GM18519 (cell line): ENCODE measurements at regions not wholly inside any gene's neighbourhood (a gene's known extent, or its start where the extent isn't known, plus 50 kb on each side); places are given as distances from the start of the nearest gene placed in this dataset.

Source experiments
- ATAC-seq: cut with Tn5 transposase; IDR thresholded peaks from one replicate; pipeline ENCODE4 v1.9.1; 2021; ENCODE audit warnings: mild to moderate bottlenecking, moderate library complexity; ENCODE audit not compliant: unreplicated experiment, low FRiP score

GRCh38 chr2:44869761-44870160 is 71.7 kb upstream of the SIX3 start:
- no peak for ATAC-seq

- ATAC-seq, result no peak
Measured at GRCh38 chr2:44877417-44877816, 64.1 kb upstream of the SIX3 start.

GRCh38 chr2:44879269-44880124 is 62.0 kb upstream of the SIX3 start:
- ATAC-seq, result no peak

- no peak for ATAC-seq
Measured at GRCh38 chr2:44880125-44880483, 61.4 kb upstream of the SIX3 start.

- ATAC-seq, result no peak
Measured at GRCh38 chr2:44881856-44882255, 59.6 kb upstream of the SIX3 start.

GRCh38 chr2:44883356-44883755 is 58.1 kb upstream of the SIX3 start:
- no peak for ATAC-seq

- ATAC-seq, result no peak
Measured at GRCh38 chr2:44884231-44884630, 57.3 kb upstream of the SIX3 start.

- ATAC-seq, result no peak
Measured at GRCh38 chr2:44884677-44885076, 56.8 kb upstream of the SIX3 start.

GRCh38 chr2:44886414-44886813 is 55.1 kb upstream of the SIX3 start:
- no peak for ATAC-seq

- ATAC-seq, result no peak
Measured at GRCh38 chr2:44889096-44889495, 52.4 kb upstream of the SIX3 start.
